PFSK-1 (cell line): ENCODE measurements at regions not wholly inside any gene's neighbourhood (a gene's known extent, or its start where the extent isn't known, plus 50 kb on each side); places are given as distances from the start of the nearest gene placed in this dataset.

Experiments
- FOXP2 ChIP-seq: optimal IDR thresholded peaks from 2 replicates; pipeline ENCODE3; 2011; ENCODE audit warnings: borderline replicate concordance, control low read depth, inconsistent platforms; ENCODE audit not compliant: insufficient read depth; ENCODE audit errors: extremely low read length, extremely low read depth
- POLR2AphosphoS5 ChIP-seq: IDR thresholded peaks from 2 replicates; pipeline ENCODE4 v1.6.1; 2012; ENCODE audit warnings: low read depth, mild to moderate bottlenecking, control low read depth, low read length, moderate library complexity
- SIN3A ChIP-seq: IDR thresholded peaks from 2 replicates; pipeline ENCODE4 v1.6.1; 2012; ENCODE audit warnings: mild to moderate bottlenecking, low read length, moderate library complexity, borderline replicate concordance; ENCODE audit not compliant: insufficient read depth
- TAF1 ChIP-seq: IDR thresholded peaks from 2 replicates; pipeline ENCODE4 v1.6.1; 2012; ENCODE audit warnings: low read length, control low read depth, borderline replicate concordance; ENCODE audit not compliant: insufficient read depth
- TF ChIP-seq, protein P1 (sequence below), 2 experiments: IDR thresholded peaks; 2 replicates each; pipeline versions ENCODE4 v1.6.1 to v1.8.0; 2011 to 2012; ENCODE audit warnings: low read depth in 2 of 2, low read length in 2 of 2, control low read depth in 1 of 2, inconsistent platforms in 1 of 2, mild to moderate bottlenecking in 1 of 2, moderate library complexity in 1 of 2; ENCODE audit not compliant: insufficient read depth in 1 of 2

DNA sequence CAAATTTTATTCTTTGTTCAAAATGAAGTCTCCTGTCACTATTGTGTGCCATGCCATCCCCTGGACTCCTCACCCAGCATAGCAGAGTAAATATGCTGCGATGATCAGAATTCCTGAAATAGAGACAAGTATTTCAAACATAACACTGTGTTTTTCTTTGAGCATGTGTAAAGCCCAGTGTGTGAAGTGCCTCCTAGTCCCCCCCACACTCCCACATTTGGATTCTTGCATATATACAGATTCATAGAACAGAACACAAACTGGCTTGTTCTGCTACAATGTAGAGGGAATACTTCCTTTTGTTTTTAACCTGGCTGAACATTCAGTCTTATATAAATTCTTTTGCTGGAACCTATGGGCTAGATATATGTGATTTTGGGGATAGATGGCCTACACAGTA lies 84.9 kb downstream of the NUDT12 start:
- TF ChIP-seq SIN3A, result no peak
- TF ChIP-seq, protein P1, sequence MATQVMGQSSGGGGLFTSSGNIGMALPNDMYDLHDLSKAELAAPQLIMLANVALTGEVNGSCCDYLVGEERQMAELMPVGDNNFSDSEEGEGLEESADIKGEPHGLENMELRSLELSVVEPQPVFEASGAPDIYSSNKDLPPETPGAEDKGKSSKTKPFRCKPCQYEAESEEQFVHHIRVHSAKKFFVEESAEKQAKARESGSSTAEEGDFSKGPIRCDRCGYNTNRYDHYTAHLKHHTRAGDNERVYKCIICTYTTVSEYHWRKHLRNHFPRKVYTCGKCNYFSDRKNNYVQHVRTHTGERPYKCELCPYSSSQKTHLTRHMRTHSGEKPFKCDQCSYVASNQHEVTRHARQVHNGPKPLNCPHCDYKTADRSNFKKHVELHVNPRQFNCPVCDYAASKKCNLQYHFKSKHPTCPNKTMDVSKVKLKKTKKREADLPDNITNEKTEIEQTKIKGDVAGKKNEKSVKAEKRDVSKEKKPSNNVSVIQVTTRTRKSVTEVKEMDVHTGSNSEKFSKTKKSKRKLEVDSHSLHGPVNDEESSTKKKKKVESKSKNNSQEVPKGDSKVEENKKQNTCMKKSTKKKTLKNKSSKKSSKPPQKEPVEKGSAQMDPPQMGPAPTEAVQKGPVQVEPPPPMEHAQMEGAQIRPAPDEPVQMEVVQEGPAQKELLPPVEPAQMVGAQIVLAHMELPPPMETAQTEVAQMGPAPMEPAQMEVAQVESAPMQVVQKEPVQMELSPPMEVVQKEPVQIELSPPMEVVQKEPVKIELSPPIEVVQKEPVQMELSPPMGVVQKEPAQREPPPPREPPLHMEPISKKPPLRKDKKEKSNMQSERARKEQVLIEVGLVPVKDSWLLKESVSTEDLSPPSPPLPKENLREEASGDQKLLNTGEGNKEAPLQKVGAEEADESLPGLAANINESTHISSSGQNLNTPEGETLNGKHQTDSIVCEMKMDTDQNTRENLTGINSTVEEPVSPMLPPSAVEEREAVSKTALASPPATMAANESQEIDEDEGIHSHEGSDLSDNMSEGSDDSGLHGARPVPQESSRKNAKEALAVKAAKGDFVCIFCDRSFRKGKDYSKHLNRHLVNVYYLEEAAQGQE (IDR thresholded peaks at IDR 0.05; ENCODE audit: insufficient read depth in 1 of 2, low read depth in 2 of 2, low read length in 2 of 2), result no peak

GRCh38 chr5:103476811-103477210 lies 85.8 kb downstream of the NUDT12 start:
- no peak for TF ChIP-seq SIN3A
- no peak for TF ChIP-seq FOXP2
- TF ChIP-seq TAF1, result no peak
- no peak for TF ChIP-seq POLR2AphosphoS5
- TF ChIP-seq, protein P1 (IDR thresholded peaks at IDR 0.05; ENCODE audit: insufficient read depth in 1 of 2, low read depth in 2 of 2, low read length in 2 of 2), result no peak

GRCh38 chr5:103475629-103476240 lies 86.9 kb downstream of the NUDT12 start:
- TF ChIP-seq FOXP2 (no peak), SIN3A (no peak), POLR2AphosphoS5 (no peak), TAF1 (no peak)
- TF ChIP-seq, protein P1 (IDR thresholded peaks at IDR 0.05; ENCODE audit: insufficient read depth in 1 of 2, low read depth in 2 of 2, low read length in 2 of 2), result no peak

DNA sequence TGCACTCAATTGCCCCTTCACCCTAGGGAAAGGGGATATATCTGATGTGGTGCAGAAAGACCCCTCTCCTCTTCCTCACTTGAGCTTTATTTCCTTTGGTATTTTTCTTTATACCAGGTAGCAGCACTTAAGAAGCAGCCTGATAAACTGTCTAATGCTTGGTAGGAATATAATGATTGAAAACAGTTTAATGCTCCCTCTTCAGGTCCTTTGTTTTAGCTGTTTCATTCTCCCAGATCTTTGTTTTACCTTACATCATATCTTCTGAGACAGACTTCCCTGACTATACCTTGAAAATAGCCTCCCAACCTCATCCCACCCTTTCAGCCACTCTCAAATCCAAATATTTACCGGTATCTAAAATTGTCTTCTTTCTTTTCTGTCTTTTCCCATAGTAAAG lies 87.9 kb downstream of the NUDT12 start:
- TF ChIP-seq, protein P1 (IDR thresholded peaks at IDR 0.05; ENCODE audit: insufficient read depth in 1 of 2, low read depth in 2 of 2, low read length in 2 of 2), result no peak
- TF ChIP-seq FOXP2 (no peak), SIN3A (no peak), TAF1 (no peak), POLR2AphosphoS5 (no peak)

DNA sequence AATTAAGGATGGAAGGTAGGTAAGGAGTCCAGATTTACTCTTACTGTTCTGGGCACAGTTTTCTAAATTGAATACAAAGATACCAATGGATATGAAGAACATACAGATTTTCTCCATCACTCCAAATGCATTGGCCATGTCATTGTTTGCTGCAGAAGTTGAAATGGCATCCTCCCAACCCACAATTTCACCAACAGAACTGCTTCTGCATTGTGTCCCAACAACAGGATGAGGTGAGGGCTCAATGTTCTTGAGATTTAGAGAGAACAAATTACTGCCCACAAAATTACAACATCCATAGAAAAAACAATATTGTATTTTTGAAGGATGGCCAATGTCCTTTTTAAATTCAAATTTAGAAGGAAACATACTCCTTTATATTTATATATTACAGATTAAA lies 88.9 kb downstream of the NUDT12 start:
- TF ChIP-seq POLR2AphosphoS5, result no peak
